ENCODE measurements at regions not wholly inside any gene's neighbourhood (a gene's known extent, or its start where the extent isn't known, plus 50 kb on each side); places are given as distances from the start of the nearest gene placed in this dataset.

DNA sequence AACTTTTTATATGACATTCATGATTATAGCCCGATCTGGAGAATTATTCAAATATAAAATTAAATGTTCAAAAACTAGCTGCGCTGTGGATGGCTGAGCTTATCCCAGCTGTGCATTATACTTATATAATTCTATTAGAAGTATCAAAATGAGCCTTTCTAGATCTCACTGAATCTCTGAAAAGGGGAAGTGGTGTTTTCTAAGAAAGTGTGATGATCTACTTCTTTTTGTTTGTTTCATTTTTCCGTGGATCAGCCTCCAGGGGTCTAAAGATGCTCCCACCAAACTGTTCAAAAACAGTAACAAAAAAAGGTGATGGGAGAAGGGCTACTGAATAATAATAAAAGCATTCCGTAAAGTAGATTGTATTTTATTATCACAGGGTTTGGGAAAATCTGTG lies 411.3 kb upstream of the PSMD7 start:
- Histone ChIP-seq H3K4me3 (no peak overlapping the region), H3K27me3 (ENCODE audit: insufficient read depth) (no peaks in the 10 kb centered on the region), H3K9me2 (ENCODE audit: insufficient read depth) (no peaks in the 10 kb centered on the region), H3K36me3 (ENCODE audit: insufficient read depth) (no peaks in the 10 kb centered on the region), H4K20me1 (replicated peaks; ENCODE audit: insufficient read depth) (no peaks in the 10 kb centered on the region), H3K4me2 (no peak overlapping the region), H3F3A (replicated peaks; ENCODE audit: low read depth) (no peaks in the 10 kb centered on the region), H2AFZ (no peak overlapping the region), H3K4me1 (ENCODE audit: insufficient read depth) (peaks cover 35% of the 10 kb centered on the region), H3K79me2 (replicated peaks; ENCODE audit: insufficient read depth) (no peaks in the 10 kb centered on the region), H3K27ac (ENCODE audit: low read depth) (no peak overlapping the region)
- no peak overlapping the region for H3K27ac Mint-ChIP-seq
- TF ChIP-seq CREB1 (CRISPR knock-in tag; IDR thresholded peaks at IDR 0.05; ENCODE audit: low read depth) (no peak), NANOG (IDR thresholded peaks at IDR 0.05; ENCODE audit: borderline replicate concordance) (no peak), ZNF114 (CRISPR knock-in tag; IDR thresholded peaks at IDR 0.05) (no peak)
- TF ChIP-seq, protein P1, sequence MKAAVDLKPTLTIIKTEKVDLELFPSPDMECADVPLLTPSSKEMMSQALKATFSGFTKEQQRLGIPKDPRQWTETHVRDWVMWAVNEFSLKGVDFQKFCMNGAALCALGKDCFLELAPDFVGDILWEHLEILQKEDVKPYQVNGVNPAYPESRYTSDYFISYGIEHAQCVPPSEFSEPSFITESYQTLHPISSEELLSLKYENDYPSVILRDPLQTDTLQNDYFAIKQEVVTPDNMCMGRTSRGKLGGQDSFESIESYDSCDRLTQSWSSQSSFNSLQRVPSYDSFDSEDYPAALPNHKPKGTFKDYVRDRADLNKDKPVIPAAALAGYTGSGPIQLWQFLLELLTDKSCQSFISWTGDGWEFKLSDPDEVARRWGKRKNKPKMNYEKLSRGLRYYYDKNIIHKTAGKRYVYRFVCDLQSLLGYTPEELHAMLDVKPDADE (IDR thresholded peaks at IDR 0.05): no peak
- TF ChIP-seq, protein P2, sequence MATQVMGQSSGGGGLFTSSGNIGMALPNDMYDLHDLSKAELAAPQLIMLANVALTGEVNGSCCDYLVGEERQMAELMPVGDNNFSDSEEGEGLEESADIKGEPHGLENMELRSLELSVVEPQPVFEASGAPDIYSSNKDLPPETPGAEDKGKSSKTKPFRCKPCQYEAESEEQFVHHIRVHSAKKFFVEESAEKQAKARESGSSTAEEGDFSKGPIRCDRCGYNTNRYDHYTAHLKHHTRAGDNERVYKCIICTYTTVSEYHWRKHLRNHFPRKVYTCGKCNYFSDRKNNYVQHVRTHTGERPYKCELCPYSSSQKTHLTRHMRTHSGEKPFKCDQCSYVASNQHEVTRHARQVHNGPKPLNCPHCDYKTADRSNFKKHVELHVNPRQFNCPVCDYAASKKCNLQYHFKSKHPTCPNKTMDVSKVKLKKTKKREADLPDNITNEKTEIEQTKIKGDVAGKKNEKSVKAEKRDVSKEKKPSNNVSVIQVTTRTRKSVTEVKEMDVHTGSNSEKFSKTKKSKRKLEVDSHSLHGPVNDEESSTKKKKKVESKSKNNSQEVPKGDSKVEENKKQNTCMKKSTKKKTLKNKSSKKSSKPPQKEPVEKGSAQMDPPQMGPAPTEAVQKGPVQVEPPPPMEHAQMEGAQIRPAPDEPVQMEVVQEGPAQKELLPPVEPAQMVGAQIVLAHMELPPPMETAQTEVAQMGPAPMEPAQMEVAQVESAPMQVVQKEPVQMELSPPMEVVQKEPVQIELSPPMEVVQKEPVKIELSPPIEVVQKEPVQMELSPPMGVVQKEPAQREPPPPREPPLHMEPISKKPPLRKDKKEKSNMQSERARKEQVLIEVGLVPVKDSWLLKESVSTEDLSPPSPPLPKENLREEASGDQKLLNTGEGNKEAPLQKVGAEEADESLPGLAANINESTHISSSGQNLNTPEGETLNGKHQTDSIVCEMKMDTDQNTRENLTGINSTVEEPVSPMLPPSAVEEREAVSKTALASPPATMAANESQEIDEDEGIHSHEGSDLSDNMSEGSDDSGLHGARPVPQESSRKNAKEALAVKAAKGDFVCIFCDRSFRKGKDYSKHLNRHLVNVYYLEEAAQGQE (IDR thresholded peaks at IDR 0.05; ENCODE audit: unreplicated experiment): no peak
- DNase-seq (ENCODE audit: low spot score) (no peak), ATAC-seq (no peak)
- H3K4me3 Mint-ChIP-seq: no peak overlapping the region
- H3K27me3 Mint-ChIP-seq (ENCODE audit: insufficient read depth, low read depth, poor library complexity): peaks cover 2% of the 10 kb centered on the region
- H3K4me1 Mint-ChIP-seq: peaks cover 40% of the 10 kb centered on the region
- H3K9me3 Mint-ChIP-seq: no peaks in the 10 kb centered on the region
- no peaks in the 10 kb centered on the region for H3K36me3 Mint-ChIP-seq (ENCODE audit: low read depth)

- Histone ChIP-seq H3K9me2 (ENCODE audit: insufficient read depth) (no peaks in the 10 kb centered on the region), H3K27ac (ENCODE audit: low read depth) (no peak overlapping the region), H3K4me1 (ENCODE audit: insufficient read depth) (peaks cover 29% of the 10 kb centered on the region), H3K4me2 (no peak overlapping the region), H3K27me3 (ENCODE audit: insufficient read depth) (no peaks in the 10 kb centered on the region), H3K36me3 (ENCODE audit: insufficient read depth) (no peaks in the 10 kb centered on the region), H3K79me2 (replicated peaks; ENCODE audit: insufficient read depth) (no peaks in the 10 kb centered on the region), H2AFZ (no peak overlapping the region), H4K20me1 (replicated peaks; ENCODE audit: insufficient read depth) (no peaks in the 10 kb centered on the region), H3F3A (replicated peaks; ENCODE audit: low read depth) (no peaks in the 10 kb centered on the region), H3K4me3 (no peak overlapping the region)
- ATAC-seq: no peak
- no peaks in the 10 kb centered on the region for H3K9me3 Mint-ChIP-seq
- H3K27me3 Mint-ChIP-seq (ENCODE audit: insufficient read depth, low read depth, poor library complexity): no peaks in the 10 kb centered on the region
- H3K36me3 Mint-ChIP-seq (ENCODE audit: low read depth): no peaks in the 10 kb centered on the region
- no peak overlapping the region for H3K4me3 Mint-ChIP-seq
- peaks cover 41% of the 10 kb centered on the region for H3K4me1 Mint-ChIP-seq
- TF ChIP-seq POLR2AphosphoS5 (IDR thresholded peaks at IDR 0.05; ENCODE audit: low read depth) (no peak), EZH2phosphoT487 (IDR thresholded peaks at IDR 0.05; ENCODE audit: unreplicated experiment) (no peak), NANOG (IDR thresholded peaks at IDR 0.05; ENCODE audit: borderline replicate concordance) (no peak)
- TF ChIP-seq, protein P3, sequence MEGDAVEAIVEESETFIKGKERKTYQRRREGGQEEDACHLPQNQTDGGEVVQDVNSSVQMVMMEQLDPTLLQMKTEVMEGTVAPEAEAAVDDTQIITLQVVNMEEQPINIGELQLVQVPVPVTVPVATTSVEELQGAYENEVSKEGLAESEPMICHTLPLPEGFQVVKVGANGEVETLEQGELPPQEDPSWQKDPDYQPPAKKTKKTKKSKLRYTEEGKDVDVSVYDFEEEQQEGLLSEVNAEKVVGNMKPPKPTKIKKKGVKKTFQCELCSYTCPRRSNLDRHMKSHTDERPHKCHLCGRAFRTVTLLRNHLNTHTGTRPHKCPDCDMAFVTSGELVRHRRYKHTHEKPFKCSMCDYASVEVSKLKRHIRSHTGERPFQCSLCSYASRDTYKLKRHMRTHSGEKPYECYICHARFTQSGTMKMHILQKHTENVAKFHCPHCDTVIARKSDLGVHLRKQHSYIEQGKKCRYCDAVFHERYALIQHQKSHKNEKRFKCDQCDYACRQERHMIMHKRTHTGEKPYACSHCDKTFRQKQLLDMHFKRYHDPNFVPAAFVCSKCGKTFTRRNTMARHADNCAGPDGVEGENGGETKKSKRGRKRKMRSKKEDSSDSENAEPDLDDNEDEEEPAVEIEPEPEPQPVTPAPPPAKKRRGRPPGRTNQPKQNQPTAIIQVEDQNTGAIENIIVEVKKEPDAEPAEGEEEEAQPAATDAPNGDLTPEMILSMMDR (conservative IDR thresholded peaks at IDR 0.05; ENCODE audit: low read depth in 2 of 2): no peak
- TF ChIP-seq, protein P1 (IDR thresholded peaks at IDR 0.05): no peak
- no peak overlapping the region for H3K27ac Mint-ChIP-seq
- no peak for DNase-seq (ENCODE audit: low spot score)
Measured at GRCh38 chr16:73883841-73884240, 412.8 kb upstream of the PSMD7 start.
